ENCODE measurements at regions not wholly inside any gene's neighbourhood (a gene's known extent, or its start where the extent isn't known, plus 50 kb on each side); places are given as distances from the start of the nearest gene placed in this dataset.

DNA sequence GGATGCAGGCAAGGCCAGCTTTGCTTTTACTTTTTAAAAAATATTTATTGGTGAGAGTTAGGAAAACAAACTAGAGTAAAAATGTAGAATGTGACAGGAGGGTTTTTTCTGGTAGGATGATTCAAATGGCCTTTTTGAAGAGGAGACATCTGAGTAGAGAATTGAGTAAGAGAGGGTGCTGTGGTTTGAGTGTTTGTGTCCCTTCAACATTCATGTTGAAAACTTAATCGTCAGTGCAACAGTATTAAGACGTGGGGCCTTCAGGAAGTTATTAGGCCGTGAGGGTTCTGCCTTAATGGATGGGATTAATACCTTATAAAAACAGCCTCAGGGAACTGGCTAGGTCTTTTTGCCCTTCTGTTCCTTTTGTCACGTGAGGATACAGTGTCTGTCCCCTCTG lies 288.8 kb upstream of the C11orf87 start:
- no peak for TF ChIP-seq TARDBP (IDR thresholded peaks at IDR 0.05)
- TF ChIP-seq ZNF384 (IDR thresholded peaks at IDR 0.05), result no peak
